ENCODE measurements at regions not wholly inside any gene's neighbourhood (a gene's known extent, or its start where the extent isn't known, plus 50 kb on each side); places are given as distances from the start of the nearest gene placed in this dataset.

DNA sequence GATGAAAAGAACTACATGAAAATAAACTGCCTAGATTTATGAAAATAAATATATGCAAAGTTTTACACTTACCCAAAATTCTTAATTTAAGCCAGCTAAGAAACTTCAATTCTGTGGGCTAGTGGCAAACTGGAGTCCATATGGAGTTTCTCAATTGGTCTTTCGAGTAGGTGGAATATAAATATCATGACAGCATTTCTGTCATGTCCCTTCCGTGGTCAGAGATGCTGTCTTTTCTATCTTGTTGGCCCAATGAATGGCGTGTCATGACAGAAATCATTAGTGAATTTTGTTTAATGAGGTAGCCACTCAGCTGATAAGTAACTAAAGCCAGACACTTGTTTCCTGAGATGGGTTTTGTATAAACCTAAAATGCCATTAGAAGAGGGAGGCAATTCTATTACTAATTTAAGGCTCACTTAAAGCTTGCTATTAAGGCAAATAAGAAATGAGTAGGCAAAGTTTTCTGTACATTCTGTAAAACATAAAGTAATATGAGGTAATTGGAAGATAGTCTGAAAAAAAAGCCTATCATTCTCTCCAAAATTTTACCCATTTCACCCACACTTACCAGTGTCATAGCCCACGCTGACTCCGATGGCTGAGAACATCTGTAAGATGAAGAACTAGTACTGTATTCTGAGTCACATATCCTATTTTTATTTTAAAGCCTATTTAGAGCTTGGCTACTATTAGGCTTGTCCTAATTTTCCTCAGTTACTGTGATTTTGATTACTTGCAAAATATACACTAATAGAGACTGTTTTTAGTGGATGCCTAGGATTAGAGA, 419.3 kb upstream of the MEF2C start:
- DNase-seq (ENCODE audit: missing footprints) (no peak), ATAC-seq (no peak)
- intact Hi-C loops (cut with DNase I): no loop called here

GRCh38 chr5:89301321-89302025, 418.5 kb upstream of the MEF2C start:
- intact Hi-C loops (cut with DNase I): no loop called here
- ATAC-seq: no peak
- DNase-seq (ENCODE audit: missing footprints): no peak

- no peak for ATAC-seq
These were observed 417.5 kb upstream of the MEF2C start for GRCh38 chr5:89300426-89300970.

DNA sequence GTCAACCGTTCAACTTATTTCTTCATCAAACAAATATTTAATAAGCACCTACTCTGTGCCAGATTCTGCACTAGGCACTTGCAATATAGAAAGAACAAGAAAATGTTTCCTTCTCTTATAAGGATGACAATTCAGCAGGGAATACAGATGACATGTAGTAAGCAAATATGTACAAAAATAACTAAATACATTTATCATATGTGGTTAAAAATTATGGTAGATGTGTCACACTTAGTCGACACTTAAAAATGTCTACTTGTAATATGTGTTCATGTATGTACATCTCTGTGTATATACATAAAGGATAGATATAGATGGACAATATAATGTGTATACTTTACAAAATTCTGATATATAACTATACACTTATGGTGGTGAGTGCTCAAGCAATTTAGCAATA, 417.0 kb upstream of the MEF2C start:
- intact Hi-C loops (cut with DNase I): no loop called here
- no peak for ATAC-seq
- DNase-seq (ENCODE audit: missing footprints): no peak

More at GRCh38 chr5:89300426-89300970, 417.5 kb upstream of the MEF2C start:
- intact Hi-C loops (cut with DNase I): no loop called here
- DNase-seq (ENCODE audit: missing footprints): no peak

DNA sequence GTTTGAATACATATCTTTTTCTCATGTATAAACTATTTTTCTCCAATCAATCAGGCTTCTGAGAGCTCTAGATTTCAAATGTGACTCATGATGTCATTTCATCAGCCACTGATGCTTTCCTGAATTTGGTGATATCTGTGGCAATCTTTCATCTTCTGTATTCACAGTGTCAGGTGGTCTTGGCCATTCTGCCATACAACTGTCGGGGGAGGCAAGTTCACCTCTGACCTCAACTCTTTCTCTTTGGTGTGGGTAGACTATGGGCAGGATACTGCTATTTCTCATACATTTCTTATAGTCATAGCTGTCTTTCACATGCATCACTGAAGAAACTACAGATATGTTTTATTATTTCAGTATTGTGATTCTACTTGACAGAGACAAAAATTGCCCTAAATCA, 414.1 kb upstream of the MEF2C start:
- no peak for ATAC-seq
- no peak for DNase-seq (ENCODE audit: missing footprints)
- intact Hi-C loops (cut with DNase I): no loop called here

GRCh38 chr5:89293810-89294209, 410.8 kb upstream of the MEF2C start:
- intact Hi-C loops (cut with DNase I): no loop called here
- ATAC-seq: peak; percentile 31
- no peak for DNase-seq (ENCODE audit: missing footprints)

DNA sequence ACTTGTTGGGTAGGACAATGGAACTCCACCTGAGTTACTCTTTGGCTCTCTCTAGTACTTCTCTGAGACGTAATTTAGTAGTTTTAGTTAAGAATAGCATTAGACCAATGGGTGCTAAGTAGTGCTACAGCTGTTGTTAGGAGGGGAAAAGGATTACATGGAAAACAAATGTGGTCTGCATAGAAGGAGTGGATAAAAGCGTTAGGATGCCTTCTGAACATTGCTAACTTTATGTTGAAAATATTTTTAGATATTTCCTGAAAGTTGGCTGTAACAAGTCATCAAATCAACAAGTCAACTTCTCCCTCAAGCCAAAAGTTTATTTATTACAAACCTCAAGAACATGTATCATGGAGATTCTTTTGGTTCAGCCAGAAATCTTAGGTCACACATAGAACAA, 409.5 kb upstream of the MEF2C start:
- DNase-seq (ENCODE audit: missing footprints) (no peak), ATAC-seq (no peak)
- intact Hi-C loops (cut with DNase I): no loop called here

DNA sequence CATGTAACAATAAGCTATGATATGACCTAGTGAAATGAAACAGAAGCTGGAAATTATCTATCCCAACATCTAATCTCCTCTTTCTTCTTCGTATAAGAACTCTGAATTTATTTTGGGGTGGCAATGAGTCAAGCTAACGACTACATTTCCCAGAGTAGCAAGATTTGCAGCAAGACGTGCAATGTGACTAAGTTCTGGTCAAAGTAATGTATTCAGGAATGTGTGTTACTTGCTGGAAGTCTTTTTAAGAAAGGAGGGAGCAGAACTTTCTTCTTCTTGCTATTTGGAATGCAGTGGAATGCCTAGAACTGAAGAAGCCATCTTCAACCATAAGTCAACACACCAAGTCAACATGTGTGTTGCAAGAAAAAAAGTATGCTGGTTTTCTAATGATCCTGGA, 406.6 kb upstream of the MEF2C start:
- DNase-seq (ENCODE audit: missing footprints) (no peak), ATAC-seq (no peak)
- intact Hi-C loops (cut with DNase I): no loop called here

DNA sequence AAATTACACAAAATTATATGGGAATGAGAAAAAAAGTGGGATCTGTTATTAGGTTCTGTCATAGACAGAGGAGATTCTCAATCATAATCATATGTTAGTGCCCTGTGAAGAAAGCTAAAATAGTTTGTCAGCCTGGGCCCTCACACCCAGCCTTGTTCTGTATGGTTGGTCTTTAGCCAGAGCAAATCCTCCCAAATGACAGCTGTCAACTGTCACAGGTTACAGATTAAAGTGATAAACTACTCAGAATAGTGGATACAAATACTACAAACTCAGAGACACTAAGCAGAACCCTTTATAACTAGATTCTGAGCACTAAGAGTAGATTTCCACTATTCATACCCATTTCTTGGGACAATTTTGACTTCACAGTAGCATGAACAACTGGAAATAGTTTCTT, 405.0 kb upstream of the MEF2C start:
- ATAC-seq (no peak), DNase-seq (ENCODE audit: missing footprints) (no peak)
- intact Hi-C loops (cut with DNase I): no loop called here

- no peak for DNase-seq (ENCODE audit: missing footprints)
- intact Hi-C loops (cut with DNase I): no loop called here
These were observed 403.3 kb upstream of the MEF2C start for GRCh38 chr5:89286320-89286719.

GRCh38 chr5:89283728-89284493, 400.9 kb upstream of the MEF2C start:
- DNase-seq (ENCODE audit: missing footprints): no peak
- intact Hi-C loops (cut with DNase I): no loop called here
- ATAC-seq: no peak

More at GRCh38 chr5:89286320-89286719, 403.3 kb upstream of the MEF2C start:
- ATAC-seq: no peak

GRCh38 chr5:89282554-89283510, 399.8 kb upstream of the MEF2C start:
- intact Hi-C loops (cut with DNase I): no loop called here
- no peak for DNase-seq (ENCODE audit: missing footprints)
- ATAC-seq: no peak

DNA sequence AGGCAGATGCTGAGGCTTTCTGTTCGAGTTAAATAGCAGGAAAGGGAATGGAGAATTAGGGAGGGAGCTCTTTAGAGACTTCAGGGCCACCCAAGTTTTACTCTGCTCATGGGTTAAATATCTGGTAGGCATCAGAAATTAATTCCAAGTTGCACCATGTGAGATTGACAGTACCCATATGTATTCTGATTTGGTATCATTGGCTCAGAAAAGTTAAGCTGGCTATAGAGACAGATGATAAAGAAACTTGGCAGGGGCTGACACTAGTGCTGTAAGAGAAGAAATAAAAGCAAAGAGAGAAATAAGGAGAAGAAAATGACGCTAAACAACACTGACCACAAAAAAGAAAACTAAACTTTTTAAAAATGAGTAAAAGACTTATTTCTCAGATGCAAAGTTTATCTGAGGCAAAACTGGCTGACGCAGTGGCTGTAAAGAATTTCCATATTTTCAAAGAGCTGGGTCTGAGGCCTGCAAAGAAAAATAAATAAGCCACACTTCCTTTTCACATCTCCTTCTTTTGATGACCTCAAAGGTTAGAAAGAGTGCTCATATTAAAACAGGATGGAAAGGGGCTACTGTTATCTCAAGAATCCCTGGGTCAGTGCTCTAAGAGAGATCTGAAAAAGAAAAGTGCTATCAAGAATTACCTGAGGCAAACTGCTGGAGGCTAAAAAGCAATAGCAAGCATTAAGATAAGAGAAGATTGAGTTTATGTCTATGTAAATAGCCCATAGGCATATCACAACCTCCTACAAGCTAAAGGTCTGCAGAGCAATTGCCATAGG, 399.0 kb upstream of the MEF2C start:
- ATAC-seq (no peak), DNase-seq (ENCODE audit: missing footprints) (no peak)
- intact Hi-C loops (cut with DNase I): no loop called here

- peak; percentile 57 for DNase-seq (ENCODE audit: missing footprints)
- intact Hi-C loops (cut with DNase I): no loop called here
- no peak for ATAC-seq
These were observed 398.2 kb upstream of the MEF2C start for GRCh38 chr5:89281211-89281610.

DNA sequence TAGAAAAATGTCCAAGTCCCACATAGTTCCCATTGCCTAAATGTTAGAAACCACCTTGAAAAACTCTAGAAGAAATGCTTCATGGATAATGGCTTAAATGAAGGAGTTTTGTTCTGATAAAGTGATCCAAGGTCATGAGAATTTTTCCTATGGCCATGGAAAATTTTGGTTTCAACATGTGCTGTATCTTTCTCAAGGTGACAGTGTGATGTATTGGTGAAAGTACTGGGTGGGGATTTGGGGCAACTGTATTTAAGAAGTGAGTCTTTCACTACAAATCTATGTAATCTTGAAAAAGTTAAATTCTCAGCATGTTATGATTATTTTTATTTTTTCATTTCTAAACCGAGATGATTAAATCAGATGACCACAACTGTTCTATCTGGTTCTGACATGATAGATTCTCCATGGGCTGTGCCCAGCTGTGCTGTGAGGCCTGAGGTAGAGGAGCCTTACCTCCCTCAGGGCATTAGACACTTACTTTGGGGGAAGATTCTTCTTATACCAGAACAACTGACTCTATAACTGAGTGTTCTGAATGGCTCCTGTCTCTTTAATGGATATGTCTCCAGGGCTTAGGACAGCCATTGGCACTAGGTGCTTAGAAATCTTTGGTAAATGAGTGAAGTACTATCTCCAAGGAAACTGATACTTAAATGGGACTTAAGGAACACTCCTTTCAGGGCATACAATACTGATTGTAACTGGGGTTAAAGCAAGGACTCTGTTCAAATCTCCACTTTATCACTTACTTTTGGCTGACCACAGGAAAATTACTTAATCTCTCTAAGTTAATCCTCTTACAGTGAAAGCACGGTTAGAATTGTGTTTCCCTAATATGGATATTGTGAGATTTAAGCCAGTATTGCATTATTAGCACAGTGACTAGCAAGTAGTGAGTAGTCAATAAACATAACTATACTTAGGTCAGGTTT, 397.4 kb upstream of the MEF2C start:
- intact Hi-C loops (cut with DNase I): no loop called here
- no peak for ATAC-seq

GRCh38 chr5:89279391-89280036, 396.5 kb upstream of the MEF2C start:
- ATAC-seq (no peak), DNase-seq (ENCODE audit: missing footprints) (no peak)
- intact Hi-C loops (cut with DNase I): no loop called here

More for the DNA sequence above, 397.4 kb upstream of the MEF2C start:
- DNase-seq (ENCODE audit: missing footprints): no peak

Data from Right ventricle myocardium inferior (tissue), 1 donor.